Fibroblast of skin of back (primary cell): ENCODE measurements at regions not wholly inside any gene's neighbourhood (a gene's known extent, or its start where the extent isn't known, plus 50 kb on each side); places are given as distances from the start of the nearest gene placed in this dataset.
A peak's percentile ranks its signal among the peaks of the same experiment; 100 is the strongest.

ENCODE experiments used
- DNase-seq: peaks from one replicate; pipeline ENCODE4 v3.0.0-alpha.2; 2013

- no peak for DNase-seq
Observed at GRCh38 chr16:86041807-86042206, 142.8 kb downstream of the IRF8 start.

DNA sequence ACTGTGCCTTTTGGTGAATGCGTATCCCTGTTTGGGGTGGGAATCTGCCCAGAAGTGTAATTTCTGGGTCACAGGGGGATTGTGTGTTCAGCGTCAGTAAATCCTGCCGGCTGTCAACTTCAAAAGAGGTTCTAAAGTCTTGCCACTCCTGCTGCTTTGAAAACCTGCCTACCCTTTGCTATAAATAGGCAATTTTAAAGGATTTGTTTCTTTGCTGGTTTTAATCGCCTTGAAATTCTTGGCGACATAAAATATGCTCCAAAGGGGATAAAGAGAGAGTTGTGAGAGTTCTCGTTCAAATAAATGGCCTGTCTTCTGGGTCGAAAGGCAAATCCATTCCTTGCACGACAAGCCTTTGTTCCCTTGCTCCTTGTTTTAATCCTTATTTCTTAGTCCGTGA lies 143.4 kb downstream of the IRF8 start:
- DNase-seq: no peak

DNA sequence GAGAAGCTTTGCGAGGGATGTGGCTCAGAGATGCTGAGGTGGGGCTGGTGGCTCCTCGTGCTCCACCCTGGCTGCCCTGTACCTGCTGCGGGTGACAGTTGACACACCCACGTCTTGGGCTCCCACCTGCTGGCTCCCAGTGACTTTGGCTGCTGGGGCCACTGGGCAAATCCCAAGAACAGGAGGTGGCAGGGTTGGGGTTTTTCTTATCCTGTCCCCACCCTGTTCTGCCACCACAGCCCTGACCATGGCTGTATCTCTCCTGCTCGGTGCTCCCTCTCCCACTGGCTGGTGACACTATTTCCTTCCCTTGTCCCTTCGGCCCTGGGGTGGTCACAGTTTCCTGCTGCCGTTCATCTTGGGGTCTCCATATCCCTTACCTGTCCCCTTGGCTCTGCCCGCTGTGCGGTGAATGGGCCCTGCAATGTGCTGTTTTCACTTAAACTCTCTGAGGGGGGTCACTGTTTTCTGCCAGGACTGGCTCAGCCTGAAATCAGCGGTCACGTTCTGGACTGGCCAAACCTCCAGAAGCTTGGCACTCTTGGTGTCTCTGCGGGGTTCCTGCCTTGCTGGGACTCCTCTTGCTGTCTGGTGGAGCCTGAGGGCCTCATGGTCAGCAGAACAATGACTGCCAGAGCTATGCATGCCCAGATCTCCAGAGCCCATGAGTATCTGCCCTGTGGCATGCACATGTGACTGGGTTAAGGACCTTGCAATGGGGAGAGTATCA lies 144.2 kb downstream of the IRF8 start:
- no peak for DNase-seq

GRCh38 chr16:86044241-86044671 lies 145.3 kb downstream of the IRF8 start:
- peak; percentile 13 for DNase-seq

GRCh38 chr16:86044881-86045590 lies 146.1 kb downstream of the IRF8 start:
- no peak for DNase-seq

DNA sequence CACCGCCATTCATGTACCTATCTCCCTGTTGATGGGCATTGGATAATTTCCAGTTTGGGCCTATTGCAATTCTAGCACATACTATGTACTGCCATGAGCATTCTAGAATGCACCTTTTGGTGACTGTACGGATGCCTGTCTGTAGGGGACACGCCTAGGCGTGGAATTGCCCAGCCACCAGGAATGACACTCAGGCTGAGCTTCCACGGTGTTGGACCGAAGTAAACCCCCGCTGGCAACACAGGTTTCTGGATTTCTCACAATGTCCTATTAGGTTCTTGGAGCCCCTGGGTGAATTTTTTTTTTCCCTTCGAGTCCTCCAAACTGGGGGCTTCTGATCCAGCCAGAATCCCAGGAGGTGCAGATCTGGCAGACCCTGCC lies 146.6 kb downstream of the IRF8 start:
- DNase-seq: no peak

DNA sequence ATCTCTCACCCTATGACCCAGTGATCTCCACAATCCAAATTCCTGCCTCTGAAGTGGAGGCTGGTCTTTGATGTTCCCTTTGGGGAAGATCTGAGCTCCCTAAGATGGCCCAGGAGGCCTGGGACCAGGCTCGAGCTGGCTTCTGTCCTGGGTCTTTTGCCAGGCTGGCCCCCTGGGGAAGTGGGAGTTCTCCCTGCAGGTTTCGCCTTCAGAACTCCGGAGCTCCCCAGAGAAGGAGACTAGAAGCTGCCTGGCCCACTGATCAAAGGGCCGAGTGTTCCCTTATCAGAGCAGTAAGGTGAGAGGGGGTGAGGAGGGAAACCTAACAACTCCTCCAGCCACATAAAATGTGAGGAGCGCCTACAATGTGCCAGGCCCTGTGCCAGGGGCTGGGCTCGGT lies 147.1 kb downstream of the IRF8 start:
- no peak for DNase-seq

GRCh38 chr16:86046667-86047270 lies 147.8 kb downstream of the IRF8 start:
- no peak for DNase-seq

- no peak for DNase-seq
Observed at GRCh38 chr16:86048221-86048620, 149.3 kb downstream of the IRF8 start.

GRCh38 chr16:86048882-86049585 lies 150.1 kb downstream of the IRF8 start:
- DNase-seq: no peak

DNA sequence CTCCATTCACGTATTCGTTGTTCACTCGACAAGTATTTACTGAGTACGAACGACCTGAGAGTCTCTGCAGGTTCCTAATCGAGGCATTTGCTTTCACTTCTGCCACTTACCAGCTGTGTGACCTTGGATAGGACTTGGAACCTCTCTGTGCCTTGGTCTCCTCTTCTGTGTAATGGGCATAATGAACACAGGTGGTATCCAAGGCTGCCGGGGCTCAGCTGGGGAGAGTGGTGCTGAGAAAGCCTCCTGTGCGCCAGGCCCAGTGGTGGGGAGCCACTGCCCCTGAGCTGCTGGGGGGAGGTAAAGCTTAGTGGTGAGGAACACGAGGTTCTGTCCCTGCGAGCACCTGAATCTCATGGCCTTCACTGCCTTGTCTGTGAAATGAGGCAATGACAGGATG lies 150.7 kb downstream of the IRF8 start:
- DNase-seq: no peak

GRCh38 chr16:86050111-86050510 lies 151.1 kb downstream of the IRF8 start:
- no peak for DNase-seq

DNA sequence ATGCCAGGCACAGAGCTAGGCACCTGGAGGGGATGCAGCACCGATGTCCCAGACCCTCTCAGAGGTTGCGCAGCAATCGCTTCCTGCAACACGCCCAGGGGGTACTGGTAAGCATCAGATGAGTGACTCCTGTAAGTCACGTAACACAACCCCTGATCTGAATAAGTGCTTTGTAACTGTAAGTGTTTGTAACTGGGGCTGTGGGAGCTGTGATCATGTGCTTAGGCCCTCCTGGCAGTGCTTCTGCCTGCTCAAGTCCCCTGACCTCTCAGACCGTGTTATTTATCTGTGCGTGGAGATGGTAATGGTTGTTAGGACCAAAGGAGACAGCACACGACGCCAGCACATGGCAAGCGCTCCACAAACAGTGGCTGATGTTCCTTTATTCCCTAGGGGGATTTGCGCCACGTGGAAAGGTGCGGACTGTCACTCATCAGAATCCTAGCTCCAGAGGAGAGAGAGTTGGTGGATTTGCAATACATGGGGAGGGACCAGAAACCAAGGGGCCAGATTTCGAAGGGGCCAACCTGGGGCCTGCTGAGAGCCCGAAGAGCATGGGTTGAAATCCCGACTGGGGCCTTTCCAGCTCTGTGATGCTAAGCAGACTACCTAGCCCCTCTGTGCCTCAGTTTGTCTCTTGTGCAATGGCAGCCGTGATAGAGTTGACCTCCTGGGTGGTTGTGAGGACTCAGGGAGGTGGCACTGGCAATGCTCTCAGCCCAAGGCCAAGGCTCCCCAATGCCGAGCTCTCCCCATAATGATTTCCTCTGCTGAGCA lies 151.8 kb downstream of the IRF8 start:
- no peak for DNase-seq

DNA sequence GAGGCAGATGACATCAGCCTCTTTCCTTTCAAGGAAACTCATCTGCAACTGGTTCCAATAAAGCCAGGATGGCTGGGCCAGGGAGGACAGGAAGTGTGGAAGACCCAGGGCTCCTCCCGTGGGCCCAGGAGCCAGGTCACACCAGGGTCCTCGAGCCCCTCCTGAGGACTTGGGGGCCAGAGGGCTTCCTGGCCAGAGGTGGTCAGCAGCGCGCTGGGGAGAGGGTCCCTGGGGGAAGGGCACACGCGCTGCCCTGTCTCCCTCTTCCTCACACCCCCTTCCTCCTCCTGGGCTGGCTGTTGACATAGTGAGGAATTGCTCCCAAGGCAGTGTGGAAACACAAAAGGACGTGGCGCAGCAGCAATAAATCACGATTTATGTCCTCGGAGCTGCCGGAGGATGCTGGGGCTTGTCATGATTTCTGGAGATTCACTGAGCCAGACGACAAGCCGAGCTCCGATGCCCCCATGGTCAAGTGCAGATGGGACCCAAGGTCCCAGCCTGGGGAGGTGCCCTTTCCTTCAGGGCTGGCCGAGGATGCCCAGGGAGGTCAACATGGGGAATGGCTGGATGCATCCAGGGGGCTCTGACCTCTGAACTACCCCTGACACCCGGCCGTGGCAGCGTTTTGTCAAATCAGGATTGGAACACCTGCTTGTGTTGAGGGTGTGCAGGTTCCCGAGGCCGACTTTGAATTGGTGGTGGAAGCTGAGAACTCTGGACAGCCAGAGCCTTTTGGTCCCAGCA lies 152.6 kb downstream of the IRF8 start:
- DNase-seq: no peak

DNA sequence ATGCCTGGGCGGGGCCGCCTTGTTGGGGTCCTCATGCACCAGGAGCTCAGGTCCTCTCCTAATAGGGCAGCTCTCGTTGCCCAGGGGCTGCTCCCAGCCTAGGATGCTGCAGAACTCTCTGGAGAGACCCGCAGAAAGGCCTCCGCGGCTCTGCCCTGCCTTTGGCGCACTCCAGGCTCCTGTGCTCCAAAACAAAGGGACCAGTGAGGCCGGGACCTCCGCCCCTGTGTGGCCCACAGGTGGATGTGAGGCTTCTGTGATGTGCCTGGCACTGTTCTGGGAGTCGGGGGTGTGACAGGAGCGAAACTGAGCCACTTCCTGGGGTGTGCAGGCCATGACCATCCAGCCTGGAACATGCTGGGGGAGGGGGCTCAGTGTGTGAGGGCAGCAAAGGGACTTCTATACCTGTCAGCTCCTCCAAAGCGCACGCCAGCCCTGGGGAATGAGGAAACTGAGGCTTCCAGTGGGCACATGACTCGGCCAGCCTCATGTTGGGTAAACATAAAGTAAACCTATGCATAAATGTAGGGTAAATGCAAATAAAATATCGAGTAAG lies 153.2 kb downstream of the IRF8 start:
- no peak for DNase-seq

- DNase-seq: no peak
Observed at GRCh38 chr16:86052926-86053325, 154.0 kb downstream of the IRF8 start.

GRCh38 chr16:86059253-86060171 lies 160.6 kb downstream of the IRF8 start:
- DNase-seq: no peak

DNA sequence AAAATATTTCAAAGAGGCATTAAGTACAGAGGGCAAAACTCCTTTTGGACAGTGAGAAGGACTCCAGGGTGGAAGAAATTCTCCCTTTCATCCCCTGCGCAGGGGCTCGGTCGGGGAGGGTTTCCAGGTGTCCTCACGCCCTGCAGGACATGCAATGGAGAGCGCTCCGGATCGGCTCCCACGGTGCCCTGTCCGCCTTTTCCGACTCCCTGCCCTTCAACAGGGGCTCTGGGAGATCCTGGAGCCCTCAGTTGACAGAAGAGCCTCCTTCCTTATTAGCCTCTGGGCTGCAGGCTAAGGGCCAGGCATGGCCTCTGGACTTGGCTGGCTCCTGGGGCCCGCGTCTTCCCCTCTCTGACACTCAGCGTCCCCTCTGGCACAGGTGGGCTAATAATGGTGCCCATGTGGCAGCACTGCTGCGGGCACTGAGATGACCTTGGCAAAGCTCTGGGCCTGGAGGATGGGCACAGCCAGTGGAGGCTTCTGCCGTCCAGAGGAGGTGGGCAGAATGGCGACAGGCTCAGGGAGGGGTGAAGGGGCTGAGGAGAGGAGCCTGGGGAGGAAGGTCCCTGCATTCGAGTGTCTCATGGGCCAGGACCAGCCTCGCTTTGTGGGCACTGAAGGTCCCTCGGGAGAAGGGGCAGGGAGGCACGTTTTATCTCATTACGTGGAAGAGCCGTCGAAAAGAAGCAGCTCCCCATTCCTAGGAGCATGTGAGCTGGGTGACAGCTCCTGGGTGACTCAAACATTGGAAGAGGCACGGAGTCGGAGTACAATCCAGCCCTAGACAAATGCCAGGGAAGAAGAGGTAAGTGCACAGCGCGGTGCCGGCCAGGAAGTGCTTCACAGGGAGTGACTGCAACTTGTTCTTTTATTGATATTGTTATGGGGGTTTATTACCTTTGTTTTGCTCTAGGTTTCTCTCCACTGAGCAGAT lies 161.7 kb downstream of the IRF8 start:
- no peak for DNase-seq

GRCh38 chr16:86061318-86061695 lies 162.3 kb downstream of the IRF8 start:
- no peak for DNase-seq
